Panc1 (cell line): ENCODE measurements at regions not wholly inside any gene's neighbourhood (a gene's known extent, or its start where the extent isn't known, plus 50 kb on each side); places are given as distances from the start of the nearest gene placed in this dataset.
"Not testable (repeated sequence)": the region's sequence is repeated elsewhere in the genome, so short reads cannot be mapped to it uniquely, and the experiment has no call there.

ENCODE experiments used
- ATAC-seq: fragments of 200-7000 bp; cut with Tn5 transposase; 2 replicates; pipeline ENCODE4 v1.9.1; 2020; ENCODE audit warnings: mild to moderate bottlenecking, moderate library complexity
- BruUV-seq: library from RNA; stranded (reverse); fragments of 400-500 nt; replicated peaks from 2 replicates; lab custom pipeline; 2021; lab: Mats Ljungman, UMichigan
- CTCF ChIA-PET: fragments of 300-600 bp; sonication (Branson Sonifier 250); formaldehyde crosslinking; loops from one replicate; lab custom pipeline; 2022; ENCODE audit warnings: antibody characterized with exemption; lab: Charles Lee
- POLR2A ChIA-PET: fragments of 300-600 bp; sonication (Branson Sonifier 250); formaldehyde crosslinking; loops from one replicate; lab custom pipeline; 2022; ENCODE audit warnings: antibody characterized with exemption; lab: Charles Lee
- DNase-seq: peaks from one replicate; pipeline ENCODE4 v3.0.0-alpha.2; 2010; ENCODE audit warnings: low read depth, low spot score
- H3K27ac ChIP-seq: 2 replicates; pipeline ENCODE4 v1.5.1; 2011; ENCODE audit warnings: mild to moderate bottlenecking, low read length, inconsistent platforms
- H3K27me3 ChIP-seq: fragments of 200-500 bp; sonication (Bioruptor generic); 2 replicates; pipeline ENCODE4 v1.6.0; 2014; ENCODE audit warnings: low read length, inconsistent platforms; ENCODE audit not compliant: control insufficient read depth, insufficient read depth
- H3K36me3 ChIP-seq: fragments of 200-500 bp; sonication (Bioruptor generic); 2 replicates; pipeline ENCODE4 v1.5.1; 2014; ENCODE audit warnings: inconsistent platforms, mild to moderate bottlenecking, low read length, moderate library complexity; ENCODE audit not compliant: control insufficient read depth, insufficient read depth
- H3K4me1 ChIP-seq: 2 replicates; pipeline ENCODE4 v1.5.1; 2011; ENCODE audit warnings: inconsistent platforms, mild to moderate bottlenecking, low read length, moderate library complexity; ENCODE audit not compliant: control insufficient read depth, insufficient read depth
- H3K4me3 ChIP-seq, 2 experiments: 2 replicates each; pipeline ENCODE4 v1.5.1; 2011 to 2012; ENCODE audit warnings: low read depth in 2 of 2, low read length in 2 of 2, mild to moderate bottlenecking in 2 of 2, inconsistent platforms in 1 of 2, moderate library complexity in 1 of 2
- H3K9me3 ChIP-seq: fragments of 200-500 bp; sonication (Bioruptor generic); 2 replicates; pipeline ENCODE4 v1.5.1; 2014; ENCODE audit warnings: low read depth, mild to moderate bottlenecking, inconsistent platforms, low read length, moderate library complexity; ENCODE audit not compliant: control insufficient read depth, insufficient read depth
- in situ Hi-C: cut with HindIII; loops from 2 replicates; pipeline ENCODE4 v1.10.0; 2016; ENCODE audit warnings: low sequenced_read_pairs, low pct_unique_long_range_greater_than_20kb
- intact Hi-C: fragments of 100-400 bp; cut with micrococcal nuclease; formaldehyde crosslinking; loops from one replicate; pipeline ENCODE4 v1.10.0; 2022; ENCODE audit not compliant: unreplicated experiment

GRCh38 chr21:5067326-5068048, 5453.9 kb upstream of the TPTE start:
- DNase-seq, H3K9me3 ChIP-seq, intact Hi-C loops, POLR2A ChIA-PET, H3K27ac ChIP-seq, H3K4me3 ChIP-seq, CTCF ChIA-PET, H3K27me3 ChIP-seq, H3K36me3 ChIP-seq, in situ Hi-C loops, H3K4me1 ChIP-seq, BruUV-seq: not testable (repeated sequence)
- peak; percentile 77 for ATAC-seq

DNA sequence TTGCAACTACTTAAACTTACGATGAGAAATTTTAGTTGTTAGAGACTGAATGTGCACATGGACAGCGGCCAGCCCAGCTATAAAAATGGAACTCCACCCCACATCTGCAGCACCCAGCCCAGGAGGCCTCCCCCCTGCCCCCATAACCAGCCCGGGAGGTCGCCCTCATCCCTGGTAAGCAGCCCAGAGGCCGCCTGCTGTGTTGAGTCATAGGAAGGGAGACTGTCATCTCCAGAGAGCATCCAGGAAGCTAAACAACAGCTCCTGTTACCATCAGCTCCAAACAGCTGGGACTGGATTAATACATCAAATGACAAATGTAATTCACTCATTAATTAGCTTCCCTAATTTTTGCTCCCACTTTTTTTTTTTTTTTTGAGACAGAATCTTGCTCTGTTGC, 5452.7 kb upstream of the TPTE start:
- POLR2A ChIA-PET, intact Hi-C loops, in situ Hi-C loops, H3K9me3 ChIP-seq, H3K27me3 ChIP-seq, BruUV-seq, H3K27ac ChIP-seq, H3K4me1 ChIP-seq, H3K36me3 ChIP-seq, DNase-seq, CTCF ChIA-PET, H3K4me3 ChIP-seq: not testable (repeated sequence)
- peak; percentile 69 for ATAC-seq

DNA sequence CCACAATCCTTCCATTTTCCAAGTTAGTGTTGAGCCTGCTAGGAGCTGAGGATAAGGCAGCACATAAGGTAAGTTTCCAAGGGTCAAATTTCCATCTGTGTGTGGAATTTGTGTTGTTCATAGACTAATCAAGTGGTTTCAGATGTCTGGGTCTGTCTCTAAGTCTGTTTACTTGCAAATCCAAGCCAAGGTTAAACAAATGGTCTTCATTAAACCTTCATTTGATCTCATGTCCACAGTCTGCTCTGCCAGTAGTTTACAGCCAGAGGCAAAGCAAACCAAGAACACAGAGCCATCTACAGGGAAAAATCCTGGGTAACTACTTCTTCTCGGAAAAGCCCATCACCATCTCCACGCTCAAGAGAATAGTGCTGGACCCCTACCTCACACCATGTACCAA, 5450.2 kb upstream of the TPTE start:
- H3K27ac ChIP-seq, H3K4me1 ChIP-seq, CTCF ChIA-PET, intact Hi-C loops, ATAC-seq, H3K9me3 ChIP-seq, H3K4me3 ChIP-seq, H3K36me3 ChIP-seq, in situ Hi-C loops, BruUV-seq, H3K27me3 ChIP-seq, DNase-seq, POLR2A ChIA-PET: not testable (repeated sequence)

DNA sequence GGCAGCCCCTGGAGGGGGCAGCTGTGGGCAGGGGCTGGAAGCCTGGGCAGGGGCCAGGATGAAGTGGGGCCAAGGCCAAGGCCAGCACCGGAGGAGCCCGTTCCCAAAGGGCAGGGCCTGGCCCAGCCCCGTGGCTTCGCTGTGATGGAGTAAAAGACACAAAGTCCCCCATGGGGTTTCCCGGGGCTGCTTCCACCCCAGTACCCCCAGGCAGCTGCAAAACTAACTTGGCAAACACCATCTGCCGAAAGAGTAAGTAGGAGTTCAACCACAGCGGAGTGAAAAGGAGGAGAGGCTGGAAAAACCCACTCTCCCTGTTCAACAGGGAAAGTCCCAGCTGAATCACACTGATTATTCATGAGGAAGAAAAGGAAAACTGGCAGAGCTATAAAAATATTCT, 5444.5 kb upstream of the TPTE start:
- DNase-seq, H3K36me3 ChIP-seq, H3K27ac ChIP-seq, in situ Hi-C loops, H3K27me3 ChIP-seq, intact Hi-C loops, CTCF ChIA-PET, H3K4me3 ChIP-seq, H3K4me1 ChIP-seq, POLR2A ChIA-PET, H3K9me3 ChIP-seq, BruUV-seq: not testable (repeated sequence)
- peak; percentile 84 for ATAC-seq

- in situ Hi-C loops, H3K4me3 ChIP-seq, H3K36me3 ChIP-seq, POLR2A ChIA-PET, DNase-seq, H3K9me3 ChIP-seq, BruUV-seq, H3K4me1 ChIP-seq, H3K27ac ChIP-seq, CTCF ChIA-PET, H3K27me3 ChIP-seq, ATAC-seq, intact Hi-C loops: not testable (repeated sequence)
These were observed 5442.0 kb upstream of the TPTE start for GRCh38 chr21:5079361-5079760.

GRCh38 chr21:5080015-5080414, 5441.4 kb upstream of the TPTE start:
- H3K27me3 ChIP-seq, CTCF ChIA-PET, in situ Hi-C loops, H3K9me3 ChIP-seq, H3K4me1 ChIP-seq, H3K27ac ChIP-seq, BruUV-seq, intact Hi-C loops, POLR2A ChIA-PET, H3K4me3 ChIP-seq, ATAC-seq, H3K36me3 ChIP-seq, DNase-seq: not testable (repeated sequence)

- H3K4me1 ChIP-seq, DNase-seq, H3K9me3 ChIP-seq, intact Hi-C loops, CTCF ChIA-PET, ATAC-seq, H3K36me3 ChIP-seq, H3K27ac ChIP-seq, in situ Hi-C loops, H3K27me3 ChIP-seq, POLR2A ChIA-PET, BruUV-seq, H3K4me3 ChIP-seq: not testable (repeated sequence)
These were observed 5437.1 kb upstream of the TPTE start for GRCh38 chr21:5084246-5084645.
